HG02759 (cell line): ENCODE measurements at regions not wholly inside any gene's neighbourhood (a gene's known extent, or its start where the extent isn't known, plus 50 kb on each side); places are given as distances from the start of the nearest gene placed in this dataset.
"Not testable (repeated sequence)": the region's sequence is repeated elsewhere in the genome, so short reads cannot be mapped to it uniquely, and the experiment has no call there.

ENCODE experiments used
- ATAC-seq: cut with Tn5 transposase; IDR thresholded peaks from one replicate; pipeline ENCODE4 v1.9.1; 2021; ENCODE audit warnings: mild to moderate bottlenecking, moderate library complexity; ENCODE audit not compliant: unreplicated experiment

- ATAC-seq: no peak
Measured at GRCh38 chr18:27585602-27586173, 400.6 kb upstream of the CHST9 start.

DNA sequence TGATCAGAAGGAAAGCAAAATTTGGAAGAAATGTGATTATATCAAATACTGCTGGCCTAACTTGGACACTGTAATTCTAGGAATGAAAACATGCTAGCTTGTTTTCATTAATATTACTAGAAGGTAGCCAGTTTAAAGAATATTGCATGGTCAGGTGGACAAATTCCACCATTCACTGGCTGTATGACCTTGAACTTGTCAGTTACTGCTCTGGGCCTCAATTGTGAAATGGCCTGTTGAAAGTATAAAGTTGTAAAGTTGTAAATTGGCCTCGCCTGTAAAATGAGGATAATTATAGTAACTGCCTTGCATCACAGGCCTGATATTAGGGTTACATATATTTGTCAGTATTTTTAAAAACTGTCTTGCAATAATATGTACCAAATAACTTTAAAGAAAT is 398.4 kb upstream of the CHST9 start:
- ATAC-seq: no peak

- no peak for ATAC-seq
Measured at GRCh38 chr18:27582760-27583412, 397.8 kb upstream of the CHST9 start.

DNA sequence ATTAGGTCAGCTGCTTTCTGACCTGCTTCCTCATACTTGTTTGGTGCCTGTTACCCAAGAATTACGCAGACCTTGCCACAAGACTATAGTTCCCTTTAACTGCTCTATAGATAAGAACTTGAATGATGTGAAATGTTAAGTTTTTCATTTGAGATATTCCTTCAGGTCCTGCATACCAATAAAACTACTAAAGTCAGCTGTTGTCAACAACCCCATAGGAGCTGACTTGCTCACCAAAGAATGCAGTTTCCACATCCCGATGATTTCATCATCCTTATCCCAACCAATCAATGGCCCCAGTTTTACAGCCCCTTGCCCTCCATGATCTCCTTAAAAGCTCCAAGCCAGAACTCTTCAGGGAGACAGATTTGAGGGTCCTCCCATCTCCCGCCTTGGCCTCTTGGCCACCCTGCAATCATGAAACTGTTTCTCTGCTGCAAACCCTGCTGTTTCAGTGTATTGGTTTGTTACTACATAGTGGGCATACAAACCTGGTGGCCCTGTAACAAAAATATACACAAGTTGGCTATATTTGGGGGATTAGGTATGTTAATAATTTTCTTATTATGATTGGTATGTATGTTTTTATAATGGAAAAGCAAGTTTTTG is 396.3 kb upstream of the CHST9 start:
- no peak for ATAC-seq

DNA sequence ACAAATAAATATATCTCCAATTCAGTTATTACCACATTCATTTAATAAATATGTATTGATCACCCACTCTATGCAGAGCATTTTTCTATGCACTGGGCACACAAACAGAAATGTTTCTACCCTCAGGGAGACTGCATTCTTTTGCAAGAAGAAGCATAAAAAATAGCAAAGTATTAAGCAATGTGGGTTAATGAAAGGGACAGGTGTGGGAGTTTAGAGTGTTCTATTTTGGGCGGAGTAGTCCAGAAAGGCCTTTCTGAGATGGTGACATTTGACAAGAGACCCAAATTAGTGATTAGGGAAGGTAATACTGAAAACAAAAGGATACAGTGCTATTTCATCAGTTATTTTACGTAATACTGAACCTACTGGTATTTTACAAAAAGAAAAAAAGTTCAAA is 394.3 kb upstream of the CHST9 start:
- no peak for ATAC-seq

- no peak for ATAC-seq
Measured at GRCh38 chr18:27577752-27578151, 392.6 kb upstream of the CHST9 start.

- no peak for ATAC-seq
Measured at GRCh38 chr18:27577265-27577664, 392.2 kb upstream of the CHST9 start.

DNA sequence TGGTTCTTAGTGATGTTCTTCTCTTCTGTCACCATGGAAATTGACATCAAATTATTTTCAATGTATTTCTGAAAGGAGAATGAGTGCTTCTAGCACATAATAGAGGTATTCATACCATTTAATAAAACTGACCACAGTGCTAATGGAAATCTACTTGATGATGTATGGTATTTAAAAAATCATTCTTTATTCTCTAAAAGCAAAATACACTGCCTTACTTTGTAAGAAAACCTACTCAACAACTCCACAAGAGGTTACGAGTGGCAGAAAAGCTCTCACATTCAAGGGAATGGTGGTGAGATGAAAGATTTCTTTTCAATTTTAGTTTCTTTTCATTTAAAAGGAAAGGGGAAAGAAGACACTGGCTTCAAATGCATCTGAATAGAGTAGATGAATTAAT is 382.3 kb upstream of the CHST9 start:
- no peak for ATAC-seq

GRCh38 chr18:27564066-27564465 is 379.0 kb upstream of the CHST9 start:
- ATAC-seq: no peak

DNA sequence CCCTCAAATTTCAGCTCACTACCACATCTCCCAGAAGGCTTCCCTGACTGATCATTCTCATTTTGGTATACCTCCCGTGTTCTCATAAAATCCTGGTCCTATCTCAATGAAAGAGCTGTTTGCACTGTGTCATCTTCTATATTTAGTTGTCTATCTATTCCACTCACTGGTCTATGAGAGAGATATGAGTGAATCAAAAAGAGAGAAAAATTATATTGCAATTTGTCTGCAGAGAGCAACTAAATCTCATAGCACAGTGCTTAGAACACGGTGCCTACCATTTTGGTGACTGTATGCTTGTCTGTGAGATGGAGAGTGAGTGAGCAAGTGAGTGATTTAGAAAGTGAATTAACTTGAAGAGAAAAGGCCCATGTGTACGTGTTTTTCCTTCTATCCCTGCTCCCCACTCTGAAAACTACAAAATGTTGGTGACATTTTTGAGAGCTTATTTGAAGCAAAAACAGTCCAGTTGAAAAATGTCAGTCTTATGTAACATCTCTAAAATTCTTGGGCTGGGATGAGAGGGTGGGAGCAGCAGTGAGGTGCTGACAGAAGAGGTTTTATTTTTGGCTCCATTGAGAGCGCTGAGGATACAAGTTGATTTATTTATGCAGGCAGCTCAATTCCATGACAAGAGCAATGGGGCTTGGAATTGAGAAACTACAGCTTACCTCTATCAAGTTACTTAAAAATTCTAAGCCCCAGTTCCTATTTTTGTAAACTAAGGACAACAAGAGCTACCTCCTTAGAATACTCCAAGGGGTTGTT is 373.5 kb upstream of the CHST9 start:
- no peak for ATAC-seq

DNA sequence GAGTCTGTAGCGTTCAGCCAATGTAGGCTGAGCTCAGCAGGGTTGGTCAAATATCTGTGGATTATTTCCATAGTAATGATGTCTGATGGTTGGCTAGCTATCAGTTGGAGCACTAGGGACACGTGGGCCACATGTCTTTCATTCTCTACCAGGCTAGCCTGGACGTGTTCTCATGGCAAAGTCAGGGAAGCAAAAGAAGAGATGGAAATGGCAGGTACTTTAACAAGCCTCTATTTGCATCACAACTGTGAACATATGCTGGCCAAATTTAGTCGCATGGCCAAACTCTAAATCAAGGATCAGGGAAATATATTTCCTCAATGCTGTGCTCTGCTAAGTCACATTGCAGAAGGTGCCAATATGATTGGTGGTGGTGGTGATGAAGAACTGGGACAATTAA is 371.6 kb upstream of the CHST9 start:
- ATAC-seq: no peak

DNA sequence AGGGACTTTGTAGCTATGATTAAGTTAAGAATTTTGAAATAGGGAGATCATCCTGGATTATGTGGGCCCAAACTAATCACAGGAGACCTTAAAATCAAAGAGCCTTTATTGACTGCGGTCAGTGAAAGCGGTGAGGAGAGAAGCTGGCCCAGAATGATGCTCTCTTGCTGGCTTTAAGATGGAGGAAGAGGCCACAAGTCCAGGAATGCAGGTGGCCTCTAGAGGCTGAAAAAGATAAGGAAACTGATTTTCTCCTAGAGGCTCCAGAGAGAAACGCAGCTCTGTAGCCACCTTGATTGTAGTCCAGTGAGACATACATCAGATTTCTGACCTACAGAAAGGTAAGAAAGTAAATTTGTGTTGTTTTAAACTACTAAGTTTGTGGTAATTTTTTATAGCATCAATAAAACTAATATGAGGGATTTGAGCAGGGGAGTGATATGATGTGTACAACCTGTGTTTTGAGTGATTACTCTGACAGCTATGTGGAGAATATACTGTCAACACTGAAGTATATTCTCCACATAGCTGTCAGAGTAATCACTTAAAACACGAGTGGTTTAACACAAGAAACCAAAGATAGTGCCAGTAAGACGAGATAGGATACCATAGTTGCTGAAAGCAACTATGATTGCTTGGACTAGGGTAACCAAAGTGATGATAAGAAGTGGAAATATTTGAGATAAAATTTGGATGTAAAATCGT is 364.4 kb upstream of the CHST9 start:
- ATAC-seq: no peak

- no peak for ATAC-seq
Measured at GRCh38 chr18:27546991-27547390, 361.9 kb upstream of the CHST9 start.

GRCh38 chr18:27544206-27544605 is 359.1 kb upstream of the CHST9 start:
- no peak for ATAC-seq

- no peak for ATAC-seq
Measured at GRCh38 chr18:27541293-27541692, 356.2 kb upstream of the CHST9 start.

GRCh38 chr18:27540111-27540510 is 355.0 kb upstream of the CHST9 start:
- ATAC-seq: no peak

- no peak for ATAC-seq
Measured at GRCh38 chr18:27528925-27529521, 343.9 kb upstream of the CHST9 start.

GRCh38 chr18:27527856-27528255 is 342.7 kb upstream of the CHST9 start:
- ATAC-seq: no peak

DNA sequence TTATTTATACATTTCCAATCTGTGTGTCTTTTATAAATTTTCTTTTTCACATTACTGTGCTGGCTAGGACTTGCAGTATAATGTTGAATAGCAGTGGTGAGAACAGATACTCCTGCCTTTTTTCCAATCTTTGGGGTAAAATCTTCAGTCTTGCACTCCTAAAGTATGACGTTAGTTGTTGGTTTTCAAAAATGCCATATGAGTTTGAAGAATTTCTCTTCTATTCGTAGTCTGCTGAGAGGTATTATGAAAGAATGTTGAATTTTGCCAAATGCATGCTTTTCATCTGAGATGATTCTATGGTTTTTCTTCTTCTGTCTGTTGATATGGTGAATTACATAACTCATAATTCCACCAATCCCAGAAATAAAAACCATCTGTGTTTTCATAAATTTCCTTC is 335.3 kb upstream of the CHST9 start:
- no peak for ATAC-seq

GRCh38 chr18:27510036-27510633 is 325.0 kb upstream of the CHST9 start:
- not testable (repeated sequence) for ATAC-seq
